ENCODE measurements at regions not wholly inside any gene's neighbourhood (a gene's known extent, or its start where the extent isn't known, plus 50 kb on each side); places are given as distances from the start of the nearest gene placed in this dataset.

DNA sequence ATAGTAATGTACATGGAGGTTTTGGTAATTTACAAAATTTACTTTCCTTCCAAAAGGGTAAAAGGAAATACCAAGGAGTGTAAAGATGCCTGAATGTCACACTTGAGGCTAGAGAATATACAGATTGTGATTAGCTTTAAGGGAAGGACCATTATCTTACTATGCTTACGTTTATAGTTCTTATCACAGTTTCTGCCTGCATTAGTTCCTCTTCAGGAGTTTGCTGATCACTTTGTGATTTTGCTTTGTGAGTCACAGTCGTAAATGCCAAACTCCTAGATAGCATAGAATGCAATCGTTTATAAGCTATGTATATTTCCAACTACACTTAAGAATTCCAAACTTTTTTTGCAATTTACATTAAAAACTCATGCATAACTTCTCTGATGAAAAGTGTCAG, 1034.6 kb downstream of the DIPK2A start:
- intact Hi-C loops (cut with DNase I) = no loop called here
- no peaks in the 10 kb centered on the region for H3K4me1 ChIP-seq
- H3K4me3 ChIP-seq = no peak overlapping the region
- no peaks in the 10 kb centered on the region for H3K27me3 ChIP-seq (ENCODE audit: insufficient read depth in 3 of 3, low read length in 2 of 3)
- ATAC-seq (no peak), DNase-seq (no peak)
- WGBS, 3 donors = 66 to 71% (median 66%) methylated on average over 3 of the region's 3 CpGs
- TF ChIP-seq, protein P1, sequence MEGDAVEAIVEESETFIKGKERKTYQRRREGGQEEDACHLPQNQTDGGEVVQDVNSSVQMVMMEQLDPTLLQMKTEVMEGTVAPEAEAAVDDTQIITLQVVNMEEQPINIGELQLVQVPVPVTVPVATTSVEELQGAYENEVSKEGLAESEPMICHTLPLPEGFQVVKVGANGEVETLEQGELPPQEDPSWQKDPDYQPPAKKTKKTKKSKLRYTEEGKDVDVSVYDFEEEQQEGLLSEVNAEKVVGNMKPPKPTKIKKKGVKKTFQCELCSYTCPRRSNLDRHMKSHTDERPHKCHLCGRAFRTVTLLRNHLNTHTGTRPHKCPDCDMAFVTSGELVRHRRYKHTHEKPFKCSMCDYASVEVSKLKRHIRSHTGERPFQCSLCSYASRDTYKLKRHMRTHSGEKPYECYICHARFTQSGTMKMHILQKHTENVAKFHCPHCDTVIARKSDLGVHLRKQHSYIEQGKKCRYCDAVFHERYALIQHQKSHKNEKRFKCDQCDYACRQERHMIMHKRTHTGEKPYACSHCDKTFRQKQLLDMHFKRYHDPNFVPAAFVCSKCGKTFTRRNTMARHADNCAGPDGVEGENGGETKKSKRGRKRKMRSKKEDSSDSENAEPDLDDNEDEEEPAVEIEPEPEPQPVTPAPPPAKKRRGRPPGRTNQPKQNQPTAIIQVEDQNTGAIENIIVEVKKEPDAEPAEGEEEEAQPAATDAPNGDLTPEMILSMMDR (IDR thresholded peaks at IDR 0.05) = no peak
- no peaks in the 10 kb centered on the region for H3K36me3 ChIP-seq (ENCODE audit: insufficient read depth in 1 of 2, low read depth in 1 of 2)
- no peak overlapping the region for H3K27ac ChIP-seq
- no peaks in the 10 kb centered on the region for H3K9me3 ChIP-seq

DNA sequence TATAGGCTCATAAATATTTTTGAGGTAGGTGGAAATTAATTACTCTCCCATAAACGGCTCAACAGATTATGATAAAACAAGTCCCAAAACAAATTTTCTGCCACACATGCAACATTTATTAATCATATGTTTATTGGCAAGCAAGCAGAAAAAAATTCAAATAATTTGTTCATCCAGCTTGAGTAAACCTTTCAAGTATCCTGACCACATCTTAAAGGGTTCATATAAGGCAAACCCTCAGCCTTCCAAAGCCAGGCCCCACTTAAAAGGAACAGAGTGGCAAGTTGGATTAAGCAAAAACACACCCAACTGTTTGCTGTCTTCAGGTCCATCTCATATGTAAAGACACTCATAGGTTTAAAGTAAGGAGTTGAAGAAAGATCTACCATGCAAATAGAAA, 1042.3 kb downstream of the DIPK2A start:
- TF ChIP-seq, protein P1 (IDR thresholded peaks at IDR 0.05) = no peak
- no peaks in the 10 kb centered on the region for H3K9me3 ChIP-seq
- WGBS, 3 donors = 88 to 93% (median 89%) methylated on average over 1 of the region's 1 CpG
- intact Hi-C loops (cut with DNase I) = no loop called here
- no peaks in the 10 kb centered on the region for H3K36me3 ChIP-seq (ENCODE audit: insufficient read depth in 1 of 2, low read depth in 1 of 2)
- no peaks in the 10 kb centered on the region for H3K27me3 ChIP-seq (ENCODE audit: insufficient read depth in 3 of 3, low read length in 2 of 3)
- no peak overlapping the region for H3K4me3 ChIP-seq
- ATAC-seq = no peak
- no peak overlapping the region for H3K27ac ChIP-seq
- H3K4me1 ChIP-seq = no peaks in the 10 kb centered on the region
- DNase-seq = no peak

DNA sequence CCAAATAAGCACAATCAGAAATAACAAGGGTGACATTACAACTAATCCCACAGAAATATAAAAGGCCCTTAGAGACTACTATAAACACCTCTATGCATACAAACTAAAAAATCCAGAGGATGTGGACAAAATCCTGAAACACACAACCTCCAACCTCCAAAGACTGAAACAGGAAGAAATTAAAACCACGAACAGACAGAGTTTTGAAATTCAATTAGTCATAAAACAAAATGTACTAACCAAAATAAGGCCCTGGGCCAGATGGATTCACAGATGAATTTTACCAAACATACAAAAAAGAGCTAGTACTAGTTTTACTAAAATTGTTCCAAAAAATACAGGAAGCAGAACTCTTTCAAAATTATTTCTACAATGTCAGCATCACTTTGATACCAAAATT, 1043.6 kb downstream of the DIPK2A start:
- whole genome bisulfite sequencing, 3 donors = 25 to 35% (median 29%) methylated on average over 1 of the region's 1 CpG
- H3K27ac ChIP-seq = no peak overlapping the region
- H3K9me3 ChIP-seq = no peaks in the 10 kb centered on the region
- ATAC-seq (no peak), DNase-seq (no peak)
- H3K4me1 ChIP-seq = no peaks in the 10 kb centered on the region
- H3K4me3 ChIP-seq = no peak overlapping the region
- TF ChIP-seq, protein P1 (IDR thresholded peaks at IDR 0.05) = no peak
- no peaks in the 10 kb centered on the region for H3K36me3 ChIP-seq (ENCODE audit: insufficient read depth in 1 of 2, low read depth in 1 of 2)
- intact Hi-C loops (cut with DNase I) = no loop called here
- H3K27me3 ChIP-seq (ENCODE audit: insufficient read depth in 3 of 3, low read length in 2 of 3) = no peaks in the 10 kb centered on the region

DNA sequence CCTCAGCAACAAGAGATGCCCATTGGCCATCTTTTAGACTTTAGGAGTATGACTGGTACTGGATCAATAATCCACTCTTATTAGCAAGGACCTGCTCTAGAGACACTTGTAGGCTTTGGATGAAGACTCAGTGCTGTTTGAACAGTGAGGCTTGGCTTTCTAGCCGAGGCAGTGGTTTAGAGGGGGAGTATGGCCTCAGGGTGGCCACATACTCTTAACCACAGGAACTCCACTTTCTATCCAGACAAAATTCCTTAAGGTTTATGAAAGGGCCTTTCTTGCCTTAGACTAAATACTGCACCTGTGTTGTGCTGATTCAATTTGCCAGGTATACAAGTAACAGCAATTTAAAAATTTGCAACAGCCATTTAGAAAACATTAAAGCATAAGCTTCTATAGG, 1046.3 kb downstream of the DIPK2A start:
- DNase-seq (no peak), ATAC-seq (no peak)
- intact Hi-C loops (cut with DNase I) = no loop called here
- 50 to 57% (median 54%) methylated on average over 1 of the region's 1 CpG for WGBS, 3 donors
- Histone ChIP-seq H3K9me3 (no peaks in the 10 kb centered on the region), H3K27ac (no peak overlapping the region), H3K36me3 (ENCODE audit: insufficient read depth in 1 of 2, low read depth in 1 of 2) (no peaks in the 10 kb centered on the region), H3K4me1 (no peaks in the 10 kb centered on the region), H3K4me3 (no peak overlapping the region), H3K27me3 (ENCODE audit: insufficient read depth in 3 of 3, low read length in 2 of 3) (no peaks in the 10 kb centered on the region)
- TF ChIP-seq, protein P1 (IDR thresholded peaks at IDR 0.05) = no peak

DNA sequence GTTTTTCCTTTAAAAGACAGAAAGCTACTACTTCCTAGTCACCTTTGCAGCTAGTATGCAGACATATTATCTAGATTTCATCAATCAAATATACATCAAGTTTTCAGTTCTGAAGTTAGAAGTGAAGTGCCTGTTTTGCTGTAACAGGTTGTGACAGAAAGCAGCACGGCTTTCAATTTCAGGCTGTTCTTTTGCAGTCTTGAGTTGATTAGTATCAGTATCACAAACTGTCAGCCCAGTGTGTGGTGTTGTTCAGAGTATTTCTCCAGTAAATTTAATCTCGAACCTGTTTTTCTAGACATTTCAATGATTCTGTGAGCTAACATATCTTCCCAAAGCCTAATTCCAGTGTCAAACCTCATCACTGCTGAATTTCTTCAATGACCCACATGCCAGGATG, 1050.8 kb downstream of the DIPK2A start:
- ATAC-seq (no peak), DNase-seq (no peak)
- no peaks in the 10 kb centered on the region for H3K36me3 ChIP-seq (ENCODE audit: insufficient read depth in 1 of 2, low read depth in 1 of 2)
- intact Hi-C loops (cut with DNase I) = no loop called here
- H3K27ac ChIP-seq = no peak overlapping the region
- no peak overlapping the region for H3K4me3 ChIP-seq
- no peaks in the 10 kb centered on the region for H3K9me3 ChIP-seq
- H3K27me3 ChIP-seq (ENCODE audit: insufficient read depth in 3 of 3, low read length in 2 of 3) = no peaks in the 10 kb centered on the region
- TF ChIP-seq, protein P1 (IDR thresholded peaks at IDR 0.05) = no peak
- WGBS, 3 donors = 79 to 91% (median 83%) methylated on average over 2 of the region's 2 CpGs
- H3K4me1 ChIP-seq = no peaks in the 10 kb centered on the region
